Caco-2 (cell line): ENCODE measurements at regions not wholly inside any gene's neighbourhood (a gene's known extent, or its start where the extent isn't known, plus 50 kb on each side); places are given as distances from the start of the nearest gene placed in this dataset.

ENCODE experiments used
- BruUV-seq: library from RNA; stranded (reverse); fragments of 400-500 nt; replicated peaks from 2 replicates; lab custom pipeline; 2021; lab: Mats Ljungman, UMichigan
- CTCF ChIA-PET: fragments of 300-600 bp; sonication (Branson Sonifier 250); formaldehyde crosslinking; loops from one replicate; lab custom pipeline; 2022; ENCODE audit warnings: antibody characterized with exemption; lab: Charles Lee
- POLR2A ChIA-PET: fragments of 300-600 bp; sonication (Branson Sonifier 250); formaldehyde crosslinking; loops from one replicate; lab custom pipeline; 2022; ENCODE audit warnings: antibody characterized with exemption; lab: Charles Lee
- DNase-seq, 2 experiments: peaks; one replicate each; pipeline versions ENCODE4 v3.0.0 to v3.0.0-alpha.2; 2020 to 2022
- H3K27me3 ChIP-seq: replicated peaks from 2 replicates; pipeline ENCODE4 v1.6.0; 2011; ENCODE audit warnings: low read length; ENCODE audit not compliant: control insufficient read depth, insufficient read depth
- H3K36me3 ChIP-seq: 2 replicates; pipeline ENCODE4 v1.5.1; 2011; ENCODE audit warnings: low read length; ENCODE audit not compliant: control insufficient read depth, insufficient read depth
- H3K4me1 ChIP-seq: fragments of 250-450 bp; sonication (Bioruptor Pico); 2 replicates; pipeline ENCODE4 v1.5.1; 2020; ENCODE audit warnings: mild to moderate bottlenecking
- H3K4me3 ChIP-seq: 2 replicates; pipeline ENCODE4 v1.5.1; 2011; ENCODE audit warnings: low read depth, mild to moderate bottlenecking, control low read depth, low read length
- H3K9me3 ChIP-seq: fragments of 250-450 bp; sonication (Bioruptor Pico); 2 replicates; pipeline ENCODE4 v1.5.1; 2020; ENCODE audit warnings: mild to moderate bottlenecking, moderate library complexity
- H3K27ac Mint-ChIP-seq: one replicate; pipeline ENCODE4 v1.8.0; 2022; ENCODE audit warnings: mixed read lengths; ENCODE audit not compliant: unreplicated experiment
- H3K27me3 Mint-ChIP-seq: one replicate; pipeline ENCODE4 v1.8.0; 2022; ENCODE audit warnings: mixed read lengths; ENCODE audit not compliant: insufficient read depth, unreplicated experiment
- H3K36me3 Mint-ChIP-seq: one replicate; pipeline ENCODE4 v1.8.0; 2022; ENCODE audit warnings: mild to moderate bottlenecking, mixed read lengths; ENCODE audit not compliant: insufficient read depth, unreplicated experiment
- H3K4me1 Mint-ChIP-seq: one replicate; pipeline ENCODE4 v1.8.0; 2022; ENCODE audit warnings: low read depth, mixed read lengths; ENCODE audit not compliant: unreplicated experiment
- H3K4me3 Mint-ChIP-seq: one replicate; pipeline ENCODE4 v1.8.0; 2022; ENCODE audit warnings: mild to moderate bottlenecking, moderate library complexity, mixed read lengths; ENCODE audit not compliant: unreplicated experiment
- H3K9me3 Mint-ChIP-seq: one replicate; pipeline ENCODE4 v1.8.0; 2022; ENCODE audit warnings: mixed read lengths; ENCODE audit not compliant: unreplicated experiment
- intact Hi-C: fragments of 100-400 bp; cut with micrococcal nuclease; formaldehyde crosslinking; loops from one replicate; pipeline ENCODE4 v1.10.0; 2022; ENCODE audit not compliant: unreplicated experiment
- TF ChIP-seq, protein P1 (sequence below), 2 experiments: fragments of 200-600 bp in 1 of 2; IDR thresholded peaks; 1 replicate in 1 of 2; 2 replicates in 1 of 2; pipeline versions ENCODE4 v1.5.1 to v1.8.0; 2011 to 2022; ENCODE audit warnings: antibody characterized with exemption in 1 of 2, control low read depth in 1 of 2, inconsistent platforms in 1 of 2, low read depth in 1 of 2, low read length in 1 of 2, mild to moderate bottlenecking in 1 of 2, moderate library complexity in 1 of 2; ENCODE audit not compliant: insufficient read depth in 1 of 2, severe bottlenecking in 1 of 2, unreplicated experiment in 1 of 2

DNA sequence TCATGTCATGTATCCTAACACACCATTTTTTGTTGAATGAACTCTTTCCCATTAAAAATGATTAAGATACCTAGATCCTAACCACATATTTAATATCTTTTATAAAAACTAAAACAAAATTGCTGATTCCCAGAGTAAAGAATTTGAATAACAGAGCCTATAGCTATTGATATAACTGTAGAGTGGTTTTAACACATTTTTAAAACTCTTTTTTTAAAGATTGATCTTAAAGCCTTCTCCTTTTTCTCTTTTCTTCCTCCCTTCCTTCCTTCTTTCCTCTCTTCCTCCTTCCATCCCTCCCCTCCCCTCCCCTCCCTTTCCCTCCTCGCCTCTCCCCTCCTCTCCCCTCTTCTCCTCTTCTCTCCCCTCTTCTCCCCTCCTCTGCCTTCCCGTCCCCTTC is 605.4 kb upstream of the FZD8 start:
- Histone ChIP-seq H3K36me3 (no peaks in the 10 kb centered on the region), H3K4me1 (no peaks in the 10 kb centered on the region), H3K27me3 (no peaks in the 10 kb centered on the region), H3K4me3 (no peak overlapping the region), H3K9me3 (no peaks in the 10 kb centered on the region)
- Mint-ChIP-seq H3K27me3 (peaks cover 11% of the 10 kb centered on the region), H3K36me3 (no peaks in the 10 kb centered on the region), H3K4me1 (no peaks in the 10 kb centered on the region), H3K27ac (no peak overlapping the region), H3K9me3 (no peaks in the 10 kb centered on the region), H3K4me3 (no peak overlapping the region)
- DNase-seq = no peak
- BruUV-seq = no TSS peak
- POLR2A ChIA-PET = no interaction called here
- intact Hi-C loops = no loop called here
- TF ChIP-seq, protein P1, sequence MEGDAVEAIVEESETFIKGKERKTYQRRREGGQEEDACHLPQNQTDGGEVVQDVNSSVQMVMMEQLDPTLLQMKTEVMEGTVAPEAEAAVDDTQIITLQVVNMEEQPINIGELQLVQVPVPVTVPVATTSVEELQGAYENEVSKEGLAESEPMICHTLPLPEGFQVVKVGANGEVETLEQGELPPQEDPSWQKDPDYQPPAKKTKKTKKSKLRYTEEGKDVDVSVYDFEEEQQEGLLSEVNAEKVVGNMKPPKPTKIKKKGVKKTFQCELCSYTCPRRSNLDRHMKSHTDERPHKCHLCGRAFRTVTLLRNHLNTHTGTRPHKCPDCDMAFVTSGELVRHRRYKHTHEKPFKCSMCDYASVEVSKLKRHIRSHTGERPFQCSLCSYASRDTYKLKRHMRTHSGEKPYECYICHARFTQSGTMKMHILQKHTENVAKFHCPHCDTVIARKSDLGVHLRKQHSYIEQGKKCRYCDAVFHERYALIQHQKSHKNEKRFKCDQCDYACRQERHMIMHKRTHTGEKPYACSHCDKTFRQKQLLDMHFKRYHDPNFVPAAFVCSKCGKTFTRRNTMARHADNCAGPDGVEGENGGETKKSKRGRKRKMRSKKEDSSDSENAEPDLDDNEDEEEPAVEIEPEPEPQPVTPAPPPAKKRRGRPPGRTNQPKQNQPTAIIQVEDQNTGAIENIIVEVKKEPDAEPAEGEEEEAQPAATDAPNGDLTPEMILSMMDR (IDR thresholded peaks at IDR 0.05; ENCODE audit: insufficient read depth in 1 of 2, low read depth in 1 of 2, low read length in 1 of 2, severe bottlenecking in 1 of 2, unreplicated experiment in 1 of 2) = no peak
- CTCF ChIA-PET = interaction anchor here (0.6 kb wide), 1 partner anchor 547 kb away, joined by 6 read pairs; no protein-coding TSS in a partner anchor

DNA sequence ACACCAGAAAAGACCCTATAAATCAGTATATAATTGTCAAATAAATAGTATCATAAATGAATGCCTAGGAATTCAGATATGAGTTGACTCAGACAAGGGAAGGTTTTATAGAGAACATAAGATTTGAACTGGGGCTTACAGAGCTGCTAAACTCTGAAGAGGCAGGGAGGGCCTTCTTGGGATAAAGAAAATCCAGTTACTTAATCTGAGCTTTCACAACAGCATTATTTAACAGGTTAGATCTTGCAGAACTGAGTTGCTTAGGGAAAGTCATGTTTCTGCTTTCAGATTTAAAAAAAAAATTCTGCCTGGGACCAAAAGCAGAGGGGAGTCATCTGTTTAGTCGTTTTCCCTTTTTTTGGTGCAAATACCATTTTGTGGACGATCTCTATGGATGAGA is 594.8 kb upstream of the FZD8 start:
- no peaks in the 10 kb centered on the region for H3K4me1 ChIP-seq

DNA sequence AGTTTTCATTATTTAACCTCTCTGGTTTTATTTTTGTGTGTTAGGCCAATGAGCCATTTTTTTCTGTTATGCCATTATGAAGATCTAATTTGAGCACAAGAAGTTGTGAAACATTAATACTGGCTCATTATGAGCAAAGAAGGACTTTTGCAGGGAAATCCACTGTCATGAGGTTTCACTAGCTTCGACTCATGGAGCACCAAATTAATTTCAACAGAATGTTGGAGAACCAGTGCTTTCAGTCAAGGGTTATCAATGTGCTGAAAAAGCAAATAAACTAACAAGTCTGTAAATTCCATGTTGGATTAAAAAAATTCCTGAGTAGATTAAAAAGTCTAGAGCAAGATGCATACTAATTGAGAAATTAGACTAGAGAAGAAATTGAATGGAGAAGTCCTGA is 594.2 kb upstream of the FZD8 start:
- no peaks in the 10 kb centered on the region for H3K36me3 ChIP-seq
- ChIA-PET POLR2A (no interaction called here), CTCF (no interaction called here)
- BruUV-seq = no TSS peak
- no peak overlapping the region for H3K4me3 Mint-ChIP-seq
- peaks cover 5% of the 10 kb centered on the region for H3K27me3 Mint-ChIP-seq
- no peaks in the 10 kb centered on the region for H3K9me3 ChIP-seq
- no peak overlapping the region for H3K4me3 ChIP-seq
- H3K36me3 Mint-ChIP-seq = no peaks in the 10 kb centered on the region
- TF ChIP-seq, protein P1 (IDR thresholded peaks at IDR 0.05; ENCODE audit: insufficient read depth in 1 of 2, low read depth in 1 of 2, low read length in 1 of 2, severe bottlenecking in 1 of 2, unreplicated experiment in 1 of 2) = no peak
- DNase-seq = no peak
- H3K4me1 ChIP-seq = no peaks in the 10 kb centered on the region
- H3K27me3 ChIP-seq = no peaks in the 10 kb centered on the region
- intact Hi-C loops = no loop called here
- H3K27ac Mint-ChIP-seq = no peak overlapping the region
- peaks cover 8% of the 10 kb centered on the region for H3K9me3 Mint-ChIP-seq
- no peaks in the 10 kb centered on the region for H3K4me1 Mint-ChIP-seq

More for the DNA sequence above, 594.8 kb upstream of the FZD8 start:
- DNase-seq = no peak
- TF ChIP-seq, protein P1 (IDR thresholded peaks at IDR 0.05; ENCODE audit: insufficient read depth in 1 of 2, low read depth in 1 of 2, low read length in 1 of 2, severe bottlenecking in 1 of 2, unreplicated experiment in 1 of 2) = no peak
- H3K9me3 Mint-ChIP-seq = peaks cover 8% of the 10 kb centered on the region
- no peaks in the 10 kb centered on the region for H3K27me3 Mint-ChIP-seq
- no TSS peak for BruUV-seq
- no peaks in the 10 kb centered on the region for H3K4me1 Mint-ChIP-seq
- CTCF ChIA-PET = no interaction called here
- Histone ChIP-seq H3K9me3 (no peaks in the 10 kb centered on the region; the same call in 1 of the 2 replicates), H3K36me3 (no peaks in the 10 kb centered on the region), H3K4me3 (no peak overlapping the region), H3K27me3 (no peaks in the 10 kb centered on the region)
- H3K36me3 Mint-ChIP-seq = no peaks in the 10 kb centered on the region
- POLR2A ChIA-PET = no interaction called here
- intact Hi-C loops = no loop called here
- no peak overlapping the region for H3K4me3 Mint-ChIP-seq
- H3K27ac Mint-ChIP-seq = no peak overlapping the region
